NB4 (cell line): ENCODE measurements at regions not wholly inside any gene's neighbourhood (a gene's known extent, or its start where the extent isn't known, plus 50 kb on each side); places are given as distances from the start of the nearest gene placed in this dataset.

Experiments
- CTCF ChIP-seq: IDR thresholded peaks from one replicate; pipeline ENCODE4 v1.5.1; 2012; ENCODE audit warnings: low read depth, low read length
- POLR2A ChIP-seq: IDR thresholded peaks from 2 replicates; pipeline ENCODE4 v1.6.1; 2011; ENCODE audit warnings: mild to moderate bottlenecking; ENCODE audit not compliant: insufficient read length; ENCODE audit errors: extremely low read depth
- TF ChIP-seq, protein P1 (sequence below): IDR thresholded peaks from 2 replicates; pipeline ENCODE4 v1.6.1; 2011; ENCODE audit warnings: low read depth, low read length

- TF ChIP-seq CTCF (no peak), POLR2A (no peak)
- TF ChIP-seq, protein P1, sequence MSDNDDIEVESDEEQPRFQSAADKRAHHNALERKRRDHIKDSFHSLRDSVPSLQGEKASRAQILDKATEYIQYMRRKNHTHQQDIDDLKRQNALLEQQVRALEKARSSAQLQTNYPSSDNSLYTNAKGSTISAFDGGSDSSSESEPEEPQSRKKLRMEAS = no peak
Measured at GRCh38 chr10:79007018-79007417, 61.7 kb upstream of the ZMIZ1 start.
